Keratinocyte (primary cell): ENCODE measurements at regions not wholly inside any gene's neighbourhood (a gene's known extent, or its start where the extent isn't known, plus 50 kb on each side); places are given as distances from the start of the nearest gene placed in this dataset.

Experiments used
- CTCF ChIP-seq, 3 experiments: IDR thresholded peaks in 1 of 3; conservative IDR thresholded peaks in 1 of 3; optimal IDR thresholded peaks in 1 of 3; 2 replicates in 2 of 3; 3 replicates in 1 of 3; pipeline versions ENCODE3 to v1.5.1; 2011; ENCODE audit warnings: low read length in 3 of 3, mild to moderate bottlenecking in 3 of 3, moderate library complexity in 2 of 3, control low read depth in 1 of 3, inconsistent platforms in 1 of 3; ENCODE audit not compliant: insufficient read depth in 2 of 3; ENCODE audit errors: extremely low read depth in 1 of 3
- EZH2 ChIP-seq: IDR thresholded peaks from one replicate; pipeline ENCODE4 v1.6.1; 2012; ENCODE audit warnings: inconsistent platforms, mild to moderate bottlenecking, low read length, moderate library complexity

- TF ChIP-seq CTCF (optimal IDR thresholded peaks at IDR 0.05 in 1 of 3, IDR thresholded peaks at IDR 0.05 in 1 of 3, conservative IDR thresholded peaks at IDR 0.05 in 1 of 3; ENCODE audit: extremely low read depth in 1 of 3, insufficient read depth in 2 of 3, low read length in 3 of 3) = no peak
- no peak for TF ChIP-seq EZH2
Observed at GRCh38 chr6:140082867-140083297, 708.4 kb upstream of the CITED2 start.
